CD4-positive, CD25-positive, alpha-beta regulatory T cell (primary cell): ENCODE measurements at regions not wholly inside any gene's neighbourhood (a gene's known extent, or its start where the extent isn't known, plus 50 kb on each side); places are given as distances from the start of the nearest gene placed in this dataset.

Source experiments
- ATAC-seq, 2 donors: fragments of 150-1000 bp; cut with Tn5 transposase; one replicate each; pipeline ENCODE4 v1.10.0; 2021; ENCODE audit warnings: low read depth in 2 of 2, moderate number of reproducible peaks in 2 of 2, moderate library complexity in 1 of 2
- DNase-seq, 3 donors: peaks; one replicate each; pipeline versions ENCODE4 v3.0.0 to v3.0.0-alpha.2; 2012 to 2022; ENCODE audit warnings: mixed read lengths in 1 of 3
- H3K27ac ChIP-seq: one replicate; pipeline ENCODE4 v1.7.0; 2013; ENCODE audit warnings: mild to moderate bottlenecking, low read length; ENCODE audit not compliant: insufficient read depth, poor library complexity, severe bottlenecking
- H3K27me3 ChIP-seq: one replicate; pipeline ENCODE4 v1.7.0; 2013; ENCODE audit warnings: low read length; ENCODE audit not compliant: control insufficient read depth, insufficient read depth
- H3K36me3 ChIP-seq: one replicate; pipeline ENCODE4 v1.7.0; 2013; ENCODE audit warnings: mild to moderate bottlenecking, low read length, moderate library complexity; ENCODE audit not compliant: control insufficient read depth, insufficient read depth
- H3K4me1 ChIP-seq: 2 replicates; pipeline ENCODE4 v1.7.0; 2013; ENCODE audit warnings: mild to moderate bottlenecking, low read length; ENCODE audit not compliant: insufficient read depth, control insufficient read depth, poor library complexity, severe bottlenecking
- H3K4me3 ChIP-seq: one replicate; pipeline ENCODE4 v1.7.0; 2013; ENCODE audit warnings: low read depth, mild to moderate bottlenecking, low read length, moderate library complexity
- H3K9me3 ChIP-seq, 2 experiments: 1 replicate in 1 of 2; 2 replicates in 1 of 2; pipeline ENCODE4 v1.7.0; 2013; ENCODE audit warnings: low read length in 2 of 2, mild to moderate bottlenecking in 1 of 2, moderate library complexity in 1 of 2; ENCODE audit not compliant: control insufficient read depth in 2 of 2
- H3K27ac Mint-ChIP-seq, 3 donors: one replicate each; pipeline ENCODE4 v1.8.0; 2020 to 2022; ENCODE audit warnings: mild to moderate bottlenecking in 3 of 3, mixed read lengths in 3 of 3, moderate library complexity in 2 of 3
- H3K27me3 Mint-ChIP-seq: one replicate; pipeline ENCODE4 v1.8.0; 2022; ENCODE audit warnings: mild to moderate bottlenecking, mixed read lengths
- H3K36me3 Mint-ChIP-seq: one replicate; pipeline ENCODE4 v1.8.0; 2020; ENCODE audit warnings: mixed read lengths
- H3K4me1 Mint-ChIP-seq, 4 donors: one replicate each; pipeline ENCODE4 v1.8.0; 2020 to 2022; ENCODE audit warnings: mixed read lengths in 4 of 4, mild to moderate bottlenecking in 1 of 4
- H3K4me3 Mint-ChIP-seq, 4 donors: one replicate each; pipeline ENCODE4 v1.8.0; 2020 to 2022; ENCODE audit warnings: mild to moderate bottlenecking in 4 of 4, mixed read lengths in 4 of 4, moderate library complexity in 3 of 4
- H3K9me3 Mint-ChIP-seq, 7 donors: one replicate each; pipeline ENCODE4 v1.8.0; 2020 to 2022; ENCODE audit warnings: mixed read lengths in 7 of 7, mild to moderate bottlenecking in 3 of 7, moderate library complexity in 2 of 7

- H3K9me3 ChIP-seq: no peaks in the 10 kb centered on the region
- Mint-ChIP-seq H3K9me3 (peaks cover 0 to 4% (median 1%) of the 10 kb centered on the region in 7 donors), H3K27me3 (peaks cover 4% of the 10 kb centered on the region), H3K4me1 (no peaks in the 10 kb centered on the region), H3K4me3 (no peak overlapping the region), H3K36me3 (no peaks in the 10 kb centered on the region), H3K27ac (no peak overlapping the region)
- H3K27me3 ChIP-seq: peaks cover 7% of the 10 kb centered on the region
- H3K4me3 ChIP-seq: no peak overlapping the region
- no peaks in the 10 kb centered on the region for H3K4me1 ChIP-seq
- DNase-seq (no peak), ATAC-seq (no peak)
- no peaks in the 10 kb centered on the region for H3K36me3 ChIP-seq
- no peak overlapping the region for H3K27ac ChIP-seq
Measured at GRCh38 chr7:112990624-112991023, 96.0 kb downstream of the GPR85 start.

GRCh38 chr7:112989531-112989930 lies 97.1 kb downstream of the GPR85 start:
- Histone ChIP-seq H3K4me1 (no peaks in the 10 kb centered on the region), H3K4me3 (no peak overlapping the region), H3K36me3 (no peaks in the 10 kb centered on the region), H3K27ac (no peak overlapping the region), H3K27me3 (peaks cover 9% of the 10 kb centered on the region), H3K9me3 (no peaks in the 10 kb centered on the region)
- no peak overlapping the region for H3K27ac Mint-ChIP-seq
- DNase-seq (no peak), ATAC-seq (no peak)
- no peaks in the 10 kb centered on the region for H3K4me1 Mint-ChIP-seq
- H3K36me3 Mint-ChIP-seq: no peaks in the 10 kb centered on the region
- peaks cover 4% of the 10 kb centered on the region for H3K27me3 Mint-ChIP-seq
- H3K9me3 Mint-ChIP-seq: peaks cover 0 to 2% (median 1%) of the 10 kb centered on the region in 7 donors
- H3K4me3 Mint-ChIP-seq: no peak overlapping the region

GRCh38 chr7:112987171-112987570 lies 99.5 kb downstream of the GPR85 start:
- no peak overlapping the region for H3K4me3 ChIP-seq
- no peak overlapping the region for H3K27ac Mint-ChIP-seq
- no peaks in the 10 kb centered on the region for H3K4me1 ChIP-seq
- H3K27me3 ChIP-seq: peaks cover 9% of the 10 kb centered on the region
- no peak overlapping the region for H3K27ac ChIP-seq
- H3K9me3 Mint-ChIP-seq: peaks cover 0 to 3% (median 0%) of the 10 kb centered on the region in 7 donors
- H3K36me3 Mint-ChIP-seq: no peaks in the 10 kb centered on the region
- H3K9me3 ChIP-seq: no peaks in the 10 kb centered on the region
- DNase-seq (no peak), ATAC-seq (no peak)
- no peaks in the 10 kb centered on the region for H3K36me3 ChIP-seq
- peaks cover 4% of the 10 kb centered on the region for H3K27me3 Mint-ChIP-seq
- H3K4me1 Mint-ChIP-seq: no peaks in the 10 kb centered on the region
- no peak overlapping the region for H3K4me3 Mint-ChIP-seq

- Mint-ChIP-seq H3K36me3 (no peaks in the 10 kb centered on the region), H3K4me1 (no peaks in the 10 kb centered on the region), H3K27me3 (no peaks in the 10 kb centered on the region), H3K27ac (no peak overlapping the region), H3K4me3 (no peak overlapping the region), H3K9me3 (peaks cover 0 to 3% (median 0%) of the 10 kb centered on the region in 7 donors)
- H3K4me3 ChIP-seq: no peak overlapping the region
- no peaks in the 10 kb centered on the region for H3K4me1 ChIP-seq
- H3K27me3 ChIP-seq: peaks cover 9% of the 10 kb centered on the region
- H3K36me3 ChIP-seq: no peaks in the 10 kb centered on the region
- no peak overlapping the region for H3K27ac ChIP-seq
- DNase-seq (no peak), ATAC-seq (no peak)
- H3K9me3 ChIP-seq: no peaks in the 10 kb centered on the region
Measured at GRCh38 chr7:112986256-112987031, 100.2 kb downstream of the GPR85 start.

DNA sequence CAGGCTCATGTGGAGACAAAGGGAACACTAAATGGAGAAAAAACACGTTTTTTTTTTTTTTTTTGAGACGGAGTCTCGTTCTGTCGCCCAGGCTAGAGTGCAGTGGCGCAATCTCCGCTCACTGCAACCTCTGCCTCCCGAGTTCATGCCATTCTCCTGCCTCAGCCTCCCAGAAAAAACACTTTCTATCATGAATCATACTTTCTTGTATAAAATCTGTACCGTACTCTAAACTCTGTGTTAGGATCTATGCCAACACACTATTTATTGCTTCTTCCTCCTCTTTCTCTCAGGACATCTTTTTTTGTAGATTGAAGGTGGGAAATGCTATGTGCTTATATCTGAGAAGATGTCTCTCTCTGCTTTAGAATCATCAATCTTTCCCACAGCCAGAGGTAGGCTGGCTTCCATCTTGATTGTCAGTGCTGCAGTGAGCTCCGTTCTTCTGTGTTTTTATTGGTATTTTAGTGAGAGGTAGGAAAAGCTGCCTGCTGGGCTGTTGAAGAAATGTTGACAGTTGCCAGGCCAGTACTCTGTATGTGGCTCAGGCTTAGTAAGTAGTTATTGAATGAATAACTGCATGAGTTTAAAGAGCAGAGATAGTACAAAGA lies 101.1 kb downstream of the GPR85 start:
- DNase-seq (no peak), ATAC-seq (no peak)
- Histone ChIP-seq H3K4me3 (no peak overlapping the region), H3K27ac (no peak overlapping the region), H3K9me3 (no peaks in the 10 kb centered on the region), H3K27me3 (peaks cover 9% of the 10 kb centered on the region), H3K4me1 (no peaks in the 10 kb centered on the region), H3K36me3 (no peaks in the 10 kb centered on the region)
- Mint-ChIP-seq H3K27me3 (no peaks in the 10 kb centered on the region), H3K36me3 (no peaks in the 10 kb centered on the region), H3K4me3 (no peak overlapping the region), H3K9me3 (peaks cover 0 to 3% (median 0%) of the 10 kb centered on the region in 7 donors), H3K4me1 (no peaks in the 10 kb centered on the region), H3K27ac (no peak overlapping the region)

- Mint-ChIP-seq H3K36me3 (no peaks in the 10 kb centered on the region), H3K4me3 (no peak overlapping the region), H3K27me3 (no peaks in the 10 kb centered on the region), H3K27ac (no peak overlapping the region), H3K9me3 (peaks cover 0 to 3% (median 0%) of the 10 kb centered on the region in 7 donors), H3K4me1 (no peaks in the 10 kb centered on the region)
- Histone ChIP-seq H3K27me3 (peaks cover 6% of the 10 kb centered on the region), H3K27ac (no peak overlapping the region), H3K4me3 (no peak overlapping the region), H3K4me1 (no peaks in the 10 kb centered on the region), H3K36me3 (no peaks in the 10 kb centered on the region), H3K9me3 (no peaks in the 10 kb centered on the region)
- no peak for DNase-seq
- no peak for ATAC-seq
Measured at GRCh38 chr7:112982441-112983063, 104.1 kb downstream of the GPR85 start.

- DNase-seq (no peak), ATAC-seq (no peak)
- H3K27ac ChIP-seq: no peak overlapping the region
- no peaks in the 10 kb centered on the region for H3K36me3 Mint-ChIP-seq
- H3K36me3 ChIP-seq: no peaks in the 10 kb centered on the region
- H3K4me3 Mint-ChIP-seq: no peak overlapping the region
- H3K27me3 ChIP-seq: peaks cover 5% of the 10 kb centered on the region
- no peaks in the 10 kb centered on the region for H3K4me1 ChIP-seq
- no peaks in the 10 kb centered on the region for H3K9me3 ChIP-seq
- no peaks in the 10 kb centered on the region for H3K27me3 Mint-ChIP-seq
- peaks cover 0 to 3% (median 0%) of the 10 kb centered on the region in 7 donors for H3K9me3 Mint-ChIP-seq
- H3K4me3 ChIP-seq: no peak overlapping the region
- no peak overlapping the region for H3K27ac Mint-ChIP-seq
- H3K4me1 Mint-ChIP-seq: no peaks in the 10 kb centered on the region
Measured at GRCh38 chr7:112981966-112982365, 104.7 kb downstream of the GPR85 start.
